ENCODE measurements at regions not wholly inside any gene's neighbourhood (a gene's known extent, or its start where the extent isn't known, plus 50 kb on each side); places are given as distances from the start of the nearest gene placed in this dataset.

DNA sequence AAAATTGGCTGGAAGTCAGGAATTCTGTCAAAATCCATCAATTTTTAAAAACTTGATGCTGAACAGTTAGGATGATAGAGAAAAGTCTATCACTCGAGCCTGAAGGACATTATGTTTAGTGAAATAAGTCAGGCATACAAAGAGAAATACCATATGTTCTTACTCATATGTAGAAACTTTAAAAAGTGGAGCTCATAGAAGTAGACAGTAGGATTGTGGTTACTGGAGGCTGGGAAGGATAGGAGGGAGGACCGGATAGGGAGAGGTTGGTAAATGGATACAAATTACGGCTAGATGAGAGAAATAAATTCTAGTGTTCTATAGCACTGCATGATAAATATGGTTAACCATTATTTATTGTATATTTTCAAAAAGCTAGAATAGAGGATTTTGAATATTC, 389.5 kb upstream of the RASGRP1 start (continued):
- no peak for TF ChIP-seq RXRA (IDR thresholded peaks at IDR 0.05; ENCODE audit: insufficient read depth, low read depth, low read length)
- TF ChIP-seq CHD1 (IDR thresholded peaks at IDR 0.05; ENCODE audit: low read depth, low read length) = no peak
- no peak for TF ChIP-seq NRF1 (IDR thresholded peaks at IDR 0.05; ENCODE audit: low read depth, low read length)
- TF ChIP-seq CREB1 (IDR thresholded peaks at IDR 0.05) = no peak
- TF ChIP-seq SAP30 (IDR thresholded peaks at IDR 0.05; ENCODE audit: insufficient read depth, insufficient replicate concordance, low read length) = no peak
- TF ChIP-seq POLR2AphosphoS5 (IDR thresholded peaks at IDR 0.05; ENCODE audit: low read depth, low read length) = no peak
